Colonic mucosa (tissue), 4 donors: ENCODE measurements at regions not wholly inside any gene's neighbourhood (a gene's known extent, or its start where the extent isn't known, plus 50 kb on each side); places are given as distances from the start of the nearest gene placed in this dataset.

Source experiments
- DNase-seq: peaks from one replicate; pipeline ENCODE4 v3.0.0-alpha.2; 2020
- H3K27ac ChIP-seq: fragments of 200-600 bp; one replicate; pipeline ENCODE4 v1.8.0; 2021
- H3K27me3 ChIP-seq: fragments of 200-600 bp; one replicate; pipeline ENCODE4 v1.8.0; 2021
- H3K36me3 ChIP-seq: fragments of 200-600 bp; one replicate; pipeline ENCODE4 v1.8.0; 2021
- H3K4me1 ChIP-seq: fragments of 200-600 bp; one replicate; pipeline ENCODE4 v1.8.0; 2021; ENCODE audit warnings: mild to moderate bottlenecking
- H3K4me3 ChIP-seq: fragments of 200-600 bp; one replicate; pipeline ENCODE4 v1.8.0; 2021
- H3K9ac ChIP-seq, 2 donors: one replicate each; pipeline ENCODE4 v1.7.0; 2013; ENCODE audit warnings: control low read depth in 2 of 2, low read depth in 2 of 2, low read length in 2 of 2
- H3K9me3 ChIP-seq: fragments of 200-600 bp; one replicate; pipeline ENCODE4 v1.8.0; 2021
- CTCF ChIP-seq: fragments of 200-600 bp; IDR thresholded peaks from one replicate; pipeline ENCODE4 v1.8.0; 2022; ENCODE audit warnings: antibody characterized with exemption, mild to moderate bottlenecking
- intact Hi-C: fragments of 100-400 bp; cut with DNase I; formaldehyde crosslinking; loops from one replicate; pipeline ENCODE4 v1.14.1; 2022
- donor health status: healthy.
- donor health status: DM: no; HTN: no; CAD: no.
- donor health status: DM: no; HTN: no; CAD: no.

GRCh38 chr5:144794922-144795321, 624.2 kb downstream of the KCTD16 start:
- TF ChIP-seq CTCF = no peak
- intact Hi-C loops = no loop called here
- Histone ChIP-seq H3K4me1 (no peaks in the 10 kb centered on the region), H3K27ac (no peak overlapping the region), H3K9ac (no peak overlapping the region), H3K27me3 (no peaks in the 10 kb centered on the region), H3K4me3 (no peak overlapping the region), H3K36me3 (no peaks in the 10 kb centered on the region), H3K9me3 (no peaks in the 10 kb centered on the region)
- DNase-seq = no peak

- intact Hi-C loops = no loop called here
- H3K27me3 ChIP-seq = no peaks in the 10 kb centered on the region
- no peaks in the 10 kb centered on the region for H3K4me1 ChIP-seq
- DNase-seq = no peak
- TF ChIP-seq CTCF = no peak
- no peak overlapping the region for H3K4me3 ChIP-seq
- H3K27ac ChIP-seq = no peak overlapping the region
- no peaks in the 10 kb centered on the region for H3K36me3 ChIP-seq
- no peaks in the 10 kb centered on the region for H3K9me3 ChIP-seq
- no peak overlapping the region for H3K9ac ChIP-seq
These were observed 617.9 kb downstream of the KCTD16 start for GRCh38 chr5:144788556-144788955.

- no peak for DNase-seq
- H3K36me3 ChIP-seq = no peaks in the 10 kb centered on the region
- no peaks in the 10 kb centered on the region for H3K27me3 ChIP-seq
- H3K9me3 ChIP-seq = no peaks in the 10 kb centered on the region
- intact Hi-C loops = no loop called here
- no peaks in the 10 kb centered on the region for H3K4me1 ChIP-seq
- no peak for TF ChIP-seq CTCF
- no peak overlapping the region for H3K4me3 ChIP-seq
- no peak overlapping the region for H3K27ac ChIP-seq
- no peak overlapping the region for H3K9ac ChIP-seq
These were observed 617.4 kb downstream of the KCTD16 start for GRCh38 chr5:144788046-144788445.

GRCh38 chr5:144779368-144779767, 608.7 kb downstream of the KCTD16 start:
- Histone ChIP-seq H3K27me3 (no peaks in the 10 kb centered on the region), H3K4me3 (no peak overlapping the region), H3K27ac (no peak overlapping the region), H3K9me3 (no peaks in the 10 kb centered on the region), H3K4me1 (no peaks in the 10 kb centered on the region), H3K9ac (no peak overlapping the region), H3K36me3 (no peaks in the 10 kb centered on the region)
- no peak for TF ChIP-seq CTCF
- intact Hi-C loops = no loop called here
- DNase-seq = no peak

GRCh38 chr5:144778561-144778960, 607.9 kb downstream of the KCTD16 start:
- intact Hi-C loops = no loop called here
- Histone ChIP-seq H3K4me1 (no peaks in the 10 kb centered on the region), H3K9me3 (no peaks in the 10 kb centered on the region), H3K4me3 (no peak overlapping the region), H3K27ac (no peak overlapping the region), H3K36me3 (no peaks in the 10 kb centered on the region), H3K27me3 (no peaks in the 10 kb centered on the region), H3K9ac (no peak overlapping the region)
- DNase-seq = no peak
- no peak for TF ChIP-seq CTCF

- Histone ChIP-seq H3K9ac (no peak overlapping the region), H3K27me3 (no peaks in the 10 kb centered on the region), H3K4me3 (no peak overlapping the region), H3K27ac (no peak overlapping the region), H3K36me3 (no peaks in the 10 kb centered on the region), H3K4me1 (no peaks in the 10 kb centered on the region), H3K9me3 (no peaks in the 10 kb centered on the region)
- TF ChIP-seq CTCF = no peak
- intact Hi-C loops = no loop called here
- DNase-seq = no peak
These were observed 603.5 kb downstream of the KCTD16 start for GRCh38 chr5:144774197-144774596.
